HG02588 (cell line): ENCODE measurements at regions not wholly inside any gene's neighbourhood (a gene's known extent, or its start where the extent isn't known, plus 50 kb on each side); places are given as distances from the start of the nearest gene placed in this dataset.

ENCODE experiments used
- ATAC-seq: cut with Tn5 transposase; IDR thresholded peaks from one replicate; pipeline ENCODE4 v1.9.1; 2021; ENCODE audit warnings: mild to moderate bottlenecking, moderate library complexity; ENCODE audit not compliant: unreplicated experiment

DNA sequence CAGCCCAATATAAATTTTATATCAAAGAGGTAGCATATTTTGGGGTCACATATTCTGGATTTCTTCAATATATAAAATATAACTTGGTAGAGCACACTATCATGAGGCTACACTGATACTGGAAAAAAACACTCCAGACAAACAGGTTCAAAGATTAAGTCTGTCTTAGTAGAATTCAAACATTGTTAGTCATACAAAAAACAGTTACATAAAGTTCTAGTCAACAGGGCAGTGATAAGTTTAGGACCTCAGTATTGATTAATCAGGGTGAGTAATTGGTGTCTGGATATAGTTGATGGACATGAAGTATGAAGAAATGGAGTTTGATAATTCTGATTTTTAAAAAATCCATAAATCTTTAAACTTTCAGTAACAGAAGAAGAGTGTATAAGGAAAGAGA is 1291.3 kb downstream of the FSTL5 start:
- ATAC-seq, result no peak

DNA sequence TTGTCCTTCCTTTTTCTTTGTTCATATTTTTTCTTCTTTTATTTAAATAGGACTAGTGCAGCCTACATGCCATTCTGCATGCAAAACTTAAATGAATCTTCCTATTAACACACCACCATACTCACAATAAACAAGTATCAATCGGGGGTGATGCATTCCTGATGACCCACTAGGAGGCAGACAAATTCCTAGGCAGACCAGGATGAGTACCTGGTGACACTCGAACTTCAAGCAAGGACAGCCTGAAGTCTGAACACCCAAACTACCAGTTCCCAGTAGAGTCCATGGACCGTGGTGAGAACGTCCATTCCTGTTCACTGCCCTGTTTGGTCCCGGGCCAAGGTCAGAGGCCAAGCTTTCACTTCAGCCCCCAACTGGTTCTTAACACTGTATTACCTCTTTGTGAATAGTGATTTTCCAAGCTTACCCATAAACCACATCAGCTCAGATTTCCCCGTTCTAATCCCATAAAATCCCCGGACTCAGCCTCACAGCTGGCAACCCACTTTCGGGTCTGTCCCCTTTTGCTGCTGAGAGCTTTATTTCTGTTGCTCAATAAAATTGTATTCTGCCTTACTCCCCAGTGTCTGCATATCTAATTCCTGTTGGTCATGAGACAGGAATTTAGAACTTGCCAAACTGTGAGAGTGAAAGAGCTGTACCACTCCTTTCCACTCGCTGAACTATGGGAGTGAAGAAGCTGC is 1286.6 kb downstream of the FSTL5 start:
- no peak for ATAC-seq

DNA sequence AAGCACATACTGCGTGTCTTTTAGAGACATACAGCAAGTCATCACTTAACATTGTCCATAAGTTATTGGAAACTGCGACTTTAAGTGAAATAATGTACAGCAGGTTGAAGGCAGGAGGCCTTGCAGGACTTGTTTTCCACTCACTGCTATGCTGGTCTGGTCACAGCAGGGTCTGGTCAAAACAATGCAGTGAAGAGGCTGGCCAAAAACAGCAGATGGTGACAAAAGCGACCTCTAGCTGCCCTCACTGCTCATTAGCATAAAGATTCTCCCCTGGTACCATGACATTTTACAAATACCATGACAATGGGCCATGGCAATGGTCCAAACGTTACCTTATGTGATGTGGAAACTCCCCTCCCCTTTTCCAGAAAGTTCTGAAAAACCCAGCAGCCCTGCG is 1283.6 kb downstream of the FSTL5 start:
- no peak for ATAC-seq

- no peak for ATAC-seq
Observed at GRCh38 chr4:160887668-160888067, 1276.1 kb downstream of the FSTL5 start.

- no peak for ATAC-seq
Observed at GRCh38 chr4:160894128-160894527, 1269.7 kb downstream of the FSTL5 start.

- no peak for ATAC-seq
Observed at GRCh38 chr4:160894809-160895208, 1269.0 kb downstream of the FSTL5 start.

- no peak for ATAC-seq
Observed at GRCh38 chr4:160927311-160927710, 1236.5 kb downstream of the FSTL5 start.

DNA sequence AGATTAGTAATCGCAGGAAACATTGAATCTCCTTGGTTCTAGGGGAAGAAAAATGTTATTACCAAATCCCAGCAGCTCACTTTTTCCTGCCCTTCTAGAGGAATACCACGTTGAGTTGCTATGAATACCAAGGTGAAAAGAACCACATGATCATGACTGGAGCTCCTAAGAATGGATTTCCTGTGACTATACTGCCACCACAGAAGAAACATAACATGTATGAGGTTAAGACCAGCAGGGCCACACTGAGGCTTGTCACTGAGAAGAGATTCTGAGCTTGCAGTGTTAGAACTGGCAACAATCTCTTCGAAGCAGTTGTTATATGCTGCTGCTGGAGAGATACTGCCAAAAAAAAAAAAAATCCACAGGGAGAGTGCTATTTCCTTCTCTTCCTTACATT is 1235.3 kb downstream of the FSTL5 start:
- ATAC-seq, result no peak

GRCh38 chr4:160947653-160948052 is 1216.1 kb downstream of the FSTL5 start:
- ATAC-seq, result no peak

GRCh38 chr4:160956875-160957274 is 1206.9 kb downstream of the FSTL5 start:
- no peak for ATAC-seq

- ATAC-seq, result no peak
Observed at GRCh38 chr4:160969925-160970324, 1193.9 kb downstream of the FSTL5 start.

DNA sequence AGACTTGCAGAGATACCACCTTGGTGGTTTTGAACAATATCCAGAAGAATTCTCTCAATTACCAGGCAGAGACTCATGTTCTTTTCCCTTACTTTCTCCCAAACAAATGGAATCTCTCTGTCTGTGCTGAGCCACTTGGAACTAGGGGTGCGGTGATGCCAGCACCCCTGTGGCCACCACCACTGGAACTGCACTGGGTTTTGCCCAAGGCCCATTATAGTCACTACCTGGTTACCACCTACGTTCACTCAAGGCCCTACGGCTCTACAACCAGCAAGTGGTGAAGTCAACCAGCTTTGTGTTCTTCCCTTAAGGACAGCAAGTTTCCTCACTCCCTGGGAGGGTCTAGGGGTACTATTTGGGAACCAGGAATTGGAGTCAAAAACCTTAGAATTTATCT is 1183.7 kb downstream of the FSTL5 start:
- no peak for ATAC-seq

- no peak for ATAC-seq
Observed at GRCh38 chr4:160981083-160981482, 1182.7 kb downstream of the FSTL5 start.

DNA sequence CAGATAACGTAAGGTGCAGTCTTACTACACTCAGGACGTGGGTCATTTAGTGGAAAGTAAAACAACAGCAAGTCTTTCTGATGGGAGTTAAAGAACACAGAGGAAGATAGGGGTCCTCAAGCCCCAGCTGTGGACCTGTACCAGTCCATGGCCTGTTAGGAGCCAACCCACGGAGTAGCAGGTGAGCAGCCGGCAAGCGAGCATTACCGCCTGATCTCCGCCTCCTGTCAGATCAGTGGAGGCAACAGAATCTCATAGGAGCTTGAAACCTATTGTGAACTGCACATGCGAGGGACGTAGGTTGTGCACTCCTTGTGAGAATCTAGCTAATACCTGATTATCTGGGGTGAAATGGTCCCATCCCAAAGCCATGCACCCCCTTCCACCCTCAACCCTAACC is 1180.8 kb downstream of the FSTL5 start:
- no peak for ATAC-seq

DNA sequence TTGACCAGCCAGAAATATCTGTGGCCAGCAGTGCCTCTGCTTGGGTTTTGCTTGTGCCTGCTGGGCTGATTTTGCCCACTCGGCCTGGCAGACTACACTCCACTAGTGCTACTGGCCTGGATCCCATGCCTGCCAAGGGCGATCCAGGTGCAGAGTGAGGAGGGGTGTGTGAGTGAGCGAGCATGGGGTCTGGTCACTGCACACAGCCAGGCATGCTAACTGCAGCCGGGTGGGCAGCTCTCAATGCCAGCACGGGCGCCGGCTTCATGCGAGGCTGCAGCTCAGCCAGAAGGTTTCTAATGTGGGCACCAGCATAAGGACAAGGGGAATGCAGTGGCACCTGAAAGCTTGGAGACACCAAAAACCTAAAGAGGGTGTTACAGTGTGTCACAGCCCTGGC is 1161.4 kb downstream of the FSTL5 start:
- no peak for ATAC-seq

DNA sequence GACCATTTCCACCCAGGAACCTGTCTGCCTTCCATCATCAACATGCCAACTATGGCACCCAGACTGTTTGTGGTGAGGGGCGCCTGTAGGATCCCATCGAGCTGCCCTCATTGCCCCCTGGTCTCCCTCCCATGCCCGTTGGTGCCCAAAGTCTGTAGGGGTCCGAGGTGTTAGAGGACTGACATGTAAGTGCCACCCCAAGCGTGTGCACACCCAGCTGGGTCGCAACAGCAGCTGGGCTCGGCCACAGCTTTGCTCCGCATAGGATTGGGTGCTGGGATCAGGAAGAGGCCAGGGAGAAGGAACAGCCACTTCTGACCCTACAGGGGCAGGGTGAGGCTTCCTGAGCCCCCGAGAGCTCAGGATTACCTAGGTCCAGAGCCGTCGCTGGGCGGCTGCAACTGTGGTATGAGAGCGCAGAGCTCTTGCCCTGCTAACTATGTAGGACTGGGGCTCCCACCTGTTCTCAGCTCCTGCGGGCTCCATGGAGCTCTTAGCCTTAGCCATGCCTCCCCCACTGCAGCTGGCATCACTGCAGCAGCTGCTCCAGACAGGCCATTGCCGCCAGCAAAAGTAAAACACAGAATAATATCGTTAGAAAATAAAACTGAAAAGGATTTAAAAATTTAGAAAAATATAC is 1160.3 kb downstream of the FSTL5 start:
- ATAC-seq, result no peak

GRCh38 chr4:161005746-161006145 is 1158.1 kb downstream of the FSTL5 start:
- ATAC-seq, result no peak

DNA sequence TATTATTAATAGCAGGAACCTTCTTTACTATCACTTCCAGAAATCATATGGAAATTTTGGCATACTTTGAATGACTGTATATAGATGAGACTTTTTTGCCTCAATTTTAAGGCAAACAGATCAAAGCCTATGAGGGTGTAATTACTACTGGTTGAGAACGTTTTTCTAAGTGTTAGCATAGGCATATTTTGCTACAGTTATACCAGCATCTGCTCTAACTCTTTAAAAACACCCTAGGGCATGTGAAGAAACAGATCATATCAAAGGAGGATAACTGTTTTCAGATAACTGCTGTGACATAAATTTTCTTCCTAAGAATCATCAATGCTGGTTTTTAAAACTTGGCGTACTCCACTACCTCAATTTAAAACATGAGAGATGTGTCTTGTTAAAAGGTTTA is 1155.3 kb downstream of the FSTL5 start:
- ATAC-seq, result no peak

- ATAC-seq, result no peak
Observed at GRCh38 chr4:161010227-161010626, 1153.6 kb downstream of the FSTL5 start.
